ENCODE measurements at regions not wholly inside any gene's neighbourhood (a gene's known extent, or its start where the extent isn't known, plus 50 kb on each side); places are given as distances from the start of the nearest gene placed in this dataset.
"Not testable (repeated sequence)": the region's sequence is repeated elsewhere in the genome, so short reads cannot be mapped to it uniquely, and the experiment has no call there.

- Mint-ChIP-seq H3K27me3 (no peaks in the 10 kb centered on the region), H3K27ac (no peak overlapping the region), H3K36me3 (peaks cover 26% of the 10 kb centered on the region), H3K9me3 (peaks cover 19% of the 10 kb centered on the region), H3K4me1 (ENCODE audit: low read depth in 2 of 2) (no peaks in the 10 kb centered on the region), H3K4me3 (no peak overlapping the region)
- peak; percentile 50 to 63 for ATAC-seq
- DNase-seq (ENCODE audit: low spot score), result peak; percentile 60
Measured at GRCh38 chr20:29878777-29879442, 1378.6 kb upstream of the DEFB115 start.

DNA sequence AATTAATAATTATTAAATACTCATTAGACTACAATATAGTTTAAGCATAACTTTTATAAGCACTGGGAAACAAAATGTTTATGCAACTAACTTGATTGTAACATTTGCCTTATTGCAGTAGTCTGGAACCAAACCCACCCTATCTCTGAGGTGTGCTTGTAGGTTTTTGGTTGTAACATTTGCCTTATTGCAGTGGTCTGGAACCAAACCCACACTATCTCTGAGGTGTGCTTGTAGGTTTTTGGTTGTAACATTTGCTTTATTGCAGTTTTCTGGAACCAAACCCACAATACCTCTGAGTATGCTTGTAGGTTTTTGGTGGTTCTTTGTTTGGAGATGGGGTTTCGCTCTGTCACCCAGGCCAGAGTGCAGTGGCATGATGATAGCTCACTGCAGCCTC is 1376.4 kb upstream of the DEFB115 start:
- not testable (repeated sequence) for H3K4me1 Mint-ChIP-seq (ENCODE audit: low read depth in 2 of 2); ATAC-seq; H3K27ac Mint-ChIP-seq; H3K27me3 Mint-ChIP-seq; DNase-seq (ENCODE audit: low spot score); H3K4me3 Mint-ChIP-seq
- Mint-ChIP-seq H3K9me3 (peaks cover 23% of the 10 kb centered on the region), H3K36me3 (peaks cover 28% of the 10 kb centered on the region)

GRCh38 chr20:29883514-29884219 is 1373.8 kb upstream of the DEFB115 start:
- H3K4me1 Mint-ChIP-seq (ENCODE audit: low read depth in 2 of 2), result not testable (repeated sequence)

DNA sequence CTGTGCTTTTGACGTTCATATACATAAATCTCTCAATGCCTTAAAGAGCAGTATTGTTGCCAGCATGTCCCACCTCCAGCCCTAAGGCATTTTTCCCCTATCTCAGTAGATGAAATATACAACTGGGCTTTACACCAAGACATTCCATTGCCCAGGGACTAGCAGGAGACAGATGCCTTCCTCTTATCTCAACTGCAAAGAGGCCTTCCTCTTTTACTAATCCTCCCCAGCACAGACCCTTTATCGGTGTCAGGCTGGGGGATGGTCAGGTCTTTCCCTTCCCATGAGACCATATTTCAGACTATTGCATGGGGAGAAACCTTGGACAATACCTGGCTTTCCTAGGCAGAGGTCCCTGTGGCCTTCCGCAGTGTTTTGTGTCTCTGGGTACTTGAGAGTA is 1373.1 kb upstream of the DEFB115 start:
- Mint-ChIP-seq H3K9me3 (peaks cover 25% of the 10 kb centered on the region), H3K36me3 (peaks cover 22% of the 10 kb centered on the region)
- not testable (repeated sequence) for ATAC-seq; H3K4me3 Mint-ChIP-seq; H3K27ac Mint-ChIP-seq; H3K4me1 Mint-ChIP-seq (ENCODE audit: low read depth in 2 of 2); DNase-seq (ENCODE audit: low spot score); H3K27me3 Mint-ChIP-seq

More at GRCh38 chr20:29883514-29884219, 1373.8 kb upstream of the DEFB115 start:
- H3K4me3 Mint-ChIP-seq; DNase-seq (ENCODE audit: low spot score); H3K27ac Mint-ChIP-seq; H3K27me3 Mint-ChIP-seq: not testable (repeated sequence)
- H3K36me3 Mint-ChIP-seq, result peaks cover 22% of the 10 kb centered on the region
- ATAC-seq, result peak; percentile 61 to 73
- peaks cover 25% of the 10 kb centered on the region for H3K9me3 Mint-ChIP-seq

GRCh38 chr20:29885282-29886185 is 1371.9 kb upstream of the DEFB115 start:
- ATAC-seq, result peak in 1 of 2 donors; percentile 48

GRCh38 chr20:29891555-29891954 is 1365.9 kb upstream of the DEFB115 start:
- H3K27me3 Mint-ChIP-seq; ATAC-seq; H3K27ac Mint-ChIP-seq; H3K4me3 Mint-ChIP-seq; H3K9me3 Mint-ChIP-seq; H3K4me1 Mint-ChIP-seq (ENCODE audit: low read depth in 2 of 2); DNase-seq (ENCODE audit: low spot score); H3K36me3 Mint-ChIP-seq: not testable (repeated sequence)

More at GRCh38 chr20:29885282-29886185, 1371.9 kb upstream of the DEFB115 start:
- not testable (repeated sequence) for DNase-seq (ENCODE audit: low spot score); H3K4me1 Mint-ChIP-seq (ENCODE audit: low read depth in 2 of 2); H3K4me3 Mint-ChIP-seq; H3K27ac Mint-ChIP-seq; H3K27me3 Mint-ChIP-seq
- Mint-ChIP-seq H3K9me3 (peaks cover 25% of the 10 kb centered on the region), H3K36me3 (peaks cover 22% of the 10 kb centered on the region)
